Epithelial cell of prostate (primary cell): ENCODE measurements at regions not wholly inside any gene's neighbourhood (a gene's known extent, or its start where the extent isn't known, plus 50 kb on each side); places are given as distances from the start of the nearest gene placed in this dataset.
"Not testable (repeated sequence)": the region's sequence is repeated elsewhere in the genome, so short reads cannot be mapped to it uniquely, and the experiment has no call there.

Experiments
- DNase-seq: peaks from one replicate; pipeline ENCODE4 v3.0.0-alpha.2; 2011; ENCODE audit warnings: low read depth, low spot score
- H3K27ac ChIP-seq: fragments of 450-650 bp; 2 replicates; pipeline ENCODE4 v1.5.1; 2017; ENCODE audit warnings: mild to moderate bottlenecking

GRCh38 chr15:81843226-81843625 is 202.6 kb downstream of the MEX3B start:
- no peak for DNase-seq
- no peak overlapping the region for H3K27ac ChIP-seq

- no peak for DNase-seq
- no peak overlapping the region for H3K27ac ChIP-seq
Measured at GRCh38 chr15:81839387-81839786, 206.4 kb downstream of the MEX3B start.

GRCh38 chr15:81835731-81836130 is 210.1 kb downstream of the MEX3B start:
- DNase-seq: no peak
- no peak overlapping the region for H3K27ac ChIP-seq

- no peak overlapping the region for H3K27ac ChIP-seq
Measured at GRCh38 chr15:81830520-81830919, 215.3 kb downstream of the MEX3B start.

GRCh38 chr15:81829918-81830317 is 215.9 kb downstream of the MEX3B start:
- H3K27ac ChIP-seq: no peak overlapping the region
- no peak for DNase-seq

More at GRCh38 chr15:81830520-81830919, 215.3 kb downstream of the MEX3B start:
- DNase-seq: no peak

GRCh38 chr15:81828135-81828534 is 217.7 kb downstream of the MEX3B start:
- H3K27ac ChIP-seq: no peak overlapping the region
- DNase-seq: no peak

GRCh38 chr15:81825136-81825535 is 220.7 kb downstream of the MEX3B start:
- no peak for DNase-seq

GRCh38 chr15:81822587-81822986 is 223.2 kb downstream of the MEX3B start:
- DNase-seq: not testable (repeated sequence)

More at GRCh38 chr15:81825136-81825535, 220.7 kb downstream of the MEX3B start:
- no peak overlapping the region for H3K27ac ChIP-seq

GRCh38 chr15:81819924-81820635 is 225.7 kb downstream of the MEX3B start:
- no peak for DNase-seq
- H3K27ac ChIP-seq: no peak overlapping the region

More at GRCh38 chr15:81822587-81822986, 223.2 kb downstream of the MEX3B start:
- H3K27ac ChIP-seq: not testable (repeated sequence)

GRCh38 chr15:81814882-81815455 is 230.8 kb downstream of the MEX3B start:
- no peak overlapping the region for H3K27ac ChIP-seq
- DNase-seq: no peak

- no peak for DNase-seq
- H3K27ac ChIP-seq: no peak overlapping the region
Measured at GRCh38 chr15:81813215-81813614, 232.6 kb downstream of the MEX3B start.

- DNase-seq: no peak
- no peak overlapping the region for H3K27ac ChIP-seq
Measured at GRCh38 chr15:81812456-81812855, 233.4 kb downstream of the MEX3B start.

GRCh38 chr15:81811736-81812135 is 234.1 kb downstream of the MEX3B start:
- no peak overlapping the region for H3K27ac ChIP-seq
- DNase-seq: no peak

- DNase-seq: no peak
- no peak overlapping the region for H3K27ac ChIP-seq
Measured at GRCh38 chr15:81809543-81809942, 236.3 kb downstream of the MEX3B start.

- H3K27ac ChIP-seq: no peak overlapping the region
- no peak for DNase-seq
Measured at GRCh38 chr15:81807806-81808205, 238.0 kb downstream of the MEX3B start.

- no peak overlapping the region for H3K27ac ChIP-seq
- DNase-seq: no peak
Measured at GRCh38 chr15:81807186-81807585, 238.6 kb downstream of the MEX3B start.

GRCh38 chr15:81795899-81796298 is 249.9 kb downstream of the MEX3B start:
- DNase-seq: no peak
- no peak overlapping the region for H3K27ac ChIP-seq

- DNase-seq: no peak
- H3K27ac ChIP-seq: no peak overlapping the region
Measured at GRCh38 chr15:81792646-81793045, 253.2 kb downstream of the MEX3B start.

GRCh38 chr15:81791322-81791721 is 254.5 kb downstream of the MEX3B start:
- not testable (repeated sequence) for DNase-seq, H3K27ac ChIP-seq

GRCh38 chr15:81789403-81789802 is 256.4 kb downstream of the MEX3B start:
- no peak overlapping the region for H3K27ac ChIP-seq
- no peak for DNase-seq

- no peak for DNase-seq
Measured at GRCh38 chr15:81786776-81787175, 259.0 kb downstream of the MEX3B start.

GRCh38 chr15:81785679-81786078 is 260.1 kb downstream of the MEX3B start:
- DNase-seq: no peak
- no peak overlapping the region for H3K27ac ChIP-seq

More at GRCh38 chr15:81786776-81787175, 259.0 kb downstream of the MEX3B start:
- H3K27ac ChIP-seq: no peak overlapping the region
